Tibial artery (tissue), 4 donors: ENCODE measurements at regions not wholly inside any gene's neighbourhood (a gene's known extent, or its start where the extent isn't known, plus 50 kb on each side); places are given as distances from the start of the nearest gene placed in this dataset.
A peak's percentile ranks its signal among the peaks of the same experiment; 100 is the strongest.

ENCODE experiments used
- DNase-seq, 2 donors: peaks; one replicate each; pipeline ENCODE4 v3.0.0-alpha.2; 2019
- H3K27ac ChIP-seq, 2 donors: fragments of 200-600 bp; sonication (generic) in 1 of 2; 1 replicate in 1 of 2; 2 replicates in 1 of 2; pipeline ENCODE4 v1.5.1; 2018 to 2019; ENCODE audit warnings: mild to moderate bottlenecking in 1 of 2
- H3K27me3 ChIP-seq, 2 donors: fragments of 200-600 bp; sonication (generic) in 1 of 2; one replicate each; pipeline versions ENCODE4 v1.5.1 to v1.6.0; 2016 to 2019
- H3K36me3 ChIP-seq, 3 donors: fragments of 200-600 bp; sonication (generic) in 2 of 3; one replicate each; pipeline ENCODE4 v1.5.1; 2016 to 2019; ENCODE audit warnings: mild to moderate bottlenecking in 2 of 3
- H3K4me1 ChIP-seq, 4 donors: fragments of 200-600 bp; sonication (generic) in 2 of 4; 1 replicate in 3 of 4; 2 replicates in 1 of 4; pipeline ENCODE4 v1.5.1; 2016 to 2019
- H3K4me3 ChIP-seq, 2 donors: fragments of 200-600 bp; sonication (generic) in 1 of 2; 1 replicate in 1 of 2; 2 replicates in 1 of 2; pipeline ENCODE4 v1.5.1; 2018 to 2019; ENCODE audit warnings: mild to moderate bottlenecking in 2 of 2
- H3K9me3 ChIP-seq, 3 donors: fragments of 200-600 bp; sonication (generic) in 1 of 3; one replicate each; pipeline ENCODE4 v1.5.1; 2016 to 2019
- CTCF ChIP-seq, 2 experiments: fragments of 200-600 bp in 1 of 2; fragments of 450-650 bp in 1 of 2; IDR thresholded peaks; one replicate each; pipeline ENCODE4 v1.5.1; 2017 to 2019; ENCODE audit warnings: antibody characterized with exemption in 2 of 2, mild to moderate bottlenecking in 1 of 2, moderate library complexity in 1 of 2
- intact Hi-C: fragments of 100-400 bp; cut with DNase I; formaldehyde crosslinking; loops from one replicate; pipeline ENCODE4 v1.15.0; 2023; ENCODE audit warnings: low total_unique reads

- Histone ChIP-seq H3K4me3 (no peak overlapping the region), H3K4me1 (peaks cover 0 to 20% (median 9%) of the 10 kb centered on the region in 4 donors), H3K36me3 (no peaks in the 10 kb centered on the region), H3K9me3 (no peaks in the 10 kb centered on the region), H3K27me3 (peaks cover 0 to 6% of the 10 kb centered on the region in 2 donors), H3K27ac (no peak overlapping the region)
- TF ChIP-seq CTCF (IDR thresholded peaks at IDR 0.05) = no peak
- no peak for DNase-seq
- intact Hi-C loops = no loop called here
These were observed 52.1 kb upstream of the LAPTM5 start for GRCh38 chr1:30809514-30810263.

- H3K36me3 ChIP-seq = no peaks in the 10 kb centered on the region
- H3K27me3 ChIP-seq = peaks cover 0 to 6% of the 10 kb centered on the region in 2 donors
- TF ChIP-seq CTCF (IDR thresholded peaks at IDR 0.05) = no peak
- no peak for DNase-seq
- no peak overlapping the region for H3K27ac ChIP-seq
- intact Hi-C loops = no loop called here
- no peak overlapping the region for H3K4me3 ChIP-seq
- no peaks in the 10 kb centered on the region for H3K9me3 ChIP-seq
- H3K4me1 ChIP-seq = peaks cover 0 to 20% (median 9%) of the 10 kb centered on the region in 4 donors
These were observed 50.6 kb upstream of the LAPTM5 start for GRCh38 chr1:30808067-30808662.

GRCh38 chr1:30807318-30808066 is 49.9 kb upstream of the LAPTM5 start:
- peaks cover 0 to 6% of the 10 kb centered on the region in 2 donors for H3K27me3 ChIP-seq
- intact Hi-C loops = no loop called here
- peak overlapping the region in 1 of 2 donors; percentile 22 for H3K4me3 ChIP-seq
- no peak for DNase-seq
- H3K4me1 ChIP-seq = peaks cover 0 to 20% (median 9%) of the 10 kb centered on the region in 4 donors
- no peak for TF ChIP-seq CTCF (IDR thresholded peaks at IDR 0.05)
- no peaks in the 10 kb centered on the region for H3K36me3 ChIP-seq
- H3K9me3 ChIP-seq = no peaks in the 10 kb centered on the region
- H3K27ac ChIP-seq = no peak overlapping the region
